Trophoblast cell (in vitro differentiated cells and primary cell): ENCODE measurements at regions not wholly inside any gene's neighbourhood (a gene's known extent, or its start where the extent isn't known, plus 50 kb on each side); places are given as distances from the start of the nearest gene placed in this dataset.
"Not testable (repeated sequence)": the region's sequence is repeated elsewhere in the genome, so short reads cannot be mapped to it uniquely, and the experiment has no call there.

Experiments used
- DNase-seq, 2 donors: peaks; one replicate each; pipeline ENCODE4 v3.0.0-alpha.2; 2016
- H2AFZ ChIP-seq: 2 replicates; pipeline ENCODE4 v1.6.1; 2013; ENCODE audit warnings: low read length, moderate library complexity, mild to moderate bottlenecking; ENCODE audit not compliant: insufficient read depth, poor library complexity
- H2AK5ac ChIP-seq: 2 replicates; pipeline ENCODE4 v1.6.1; 2013; ENCODE audit warnings: mild to moderate bottlenecking, low read length
- H2BK120ac ChIP-seq: 2 replicates; pipeline ENCODE4 v1.6.1; 2013; ENCODE audit warnings: low read length, mild to moderate bottlenecking, moderate library complexity; ENCODE audit not compliant: insufficient read depth, poor library complexity
- H2BK12ac ChIP-seq: 2 replicates; pipeline ENCODE4 v1.6.1; 2013; ENCODE audit warnings: mild to moderate bottlenecking, low read length, moderate library complexity
- H2BK5ac ChIP-seq: 2 replicates; pipeline ENCODE4 v1.6.1; 2013; ENCODE audit warnings: low read length, low read depth, moderate library complexity, mild to moderate bottlenecking; ENCODE audit not compliant: poor library complexity
- H3K14ac ChIP-seq: 2 replicates; pipeline ENCODE4 v1.6.1; 2013; ENCODE audit warnings: mild to moderate bottlenecking, low read length
- H3K18ac ChIP-seq: 2 replicates; pipeline ENCODE4 v1.6.1; 2013; ENCODE audit warnings: mild to moderate bottlenecking, low read length
- H3K23ac ChIP-seq: 2 replicates; pipeline ENCODE4 v1.6.1; 2013; ENCODE audit warnings: low read length
- H3K27ac ChIP-seq: 2 replicates; pipeline ENCODE4 v1.5.1; 2013; ENCODE audit warnings: low read depth, mild to moderate bottlenecking, inconsistent platforms, low read length, moderate library complexity
- H3K27me3 ChIP-seq: 2 replicates; pipeline ENCODE4 v1.6.1; 2013; ENCODE audit warnings: inconsistent platforms, mild to moderate bottlenecking, low read length, moderate library complexity; ENCODE audit not compliant: insufficient read depth
- H3K36me3 ChIP-seq, 2 experiments: 1 replicate in 1 of 2; 2 replicates in 1 of 2; pipeline ENCODE4 v1.6.1; 2013; ENCODE audit warnings: low read length in 2 of 2, mild to moderate bottlenecking in 2 of 2, moderate library complexity in 1 of 2; ENCODE audit not compliant: insufficient read depth in 2 of 2, control insufficient read depth in 1 of 2
- H3K4ac ChIP-seq: 2 replicates; pipeline ENCODE4 v1.6.1; 2013; ENCODE audit warnings: low read depth, mild to moderate bottlenecking, low read length, moderate library complexity
- H3K4me1 ChIP-seq, 2 experiments: 1 replicate in 1 of 2; 2 replicates in 1 of 2; pipeline ENCODE4 v1.6.1; 2013; ENCODE audit warnings: low read length in 2 of 2, mild to moderate bottlenecking in 2 of 2, moderate library complexity in 1 of 2; ENCODE audit not compliant: insufficient read depth in 2 of 2, control insufficient read depth in 1 of 2
- H3K4me2 ChIP-seq: 2 replicates; pipeline ENCODE4 v1.6.1; 2013; ENCODE audit warnings: inconsistent platforms, mild to moderate bottlenecking, low read length, moderate library complexity
- H3K4me3 ChIP-seq: 2 replicates; pipeline ENCODE4 v1.5.1; 2013; ENCODE audit warnings: mild to moderate bottlenecking, low read depth, low read length, inconsistent platforms
- H3K79me1 ChIP-seq: one replicate; pipeline ENCODE4 v1.6.1; 2013; ENCODE audit warnings: low read length
- H3K79me2 ChIP-seq: 2 replicates; pipeline ENCODE4 v1.6.1; 2013; ENCODE audit warnings: low read length, mild to moderate bottlenecking; ENCODE audit not compliant: control insufficient read depth, insufficient read depth, poor library complexity
- H3K9ac ChIP-seq: 2 replicates; pipeline ENCODE4 v1.6.1; 2013; ENCODE audit warnings: mild to moderate bottlenecking, low read length
- H3K9me3 ChIP-seq: 2 replicates; pipeline ENCODE4 v1.6.1; 2013; ENCODE audit warnings: low read depth, mild to moderate bottlenecking, control low read depth, inconsistent platforms, low read length; ENCODE audit not compliant: insufficient read depth
- H4K12ac ChIP-seq: 2 replicates; pipeline ENCODE4 v1.6.1; 2013; ENCODE audit warnings: low read depth, mild to moderate bottlenecking, low read length, moderate library complexity
- H4K8ac ChIP-seq: 2 replicates; pipeline ENCODE4 v1.6.1; 2013; ENCODE audit warnings: low read depth, mild to moderate bottlenecking, low read length, moderate library complexity
- H4K91ac ChIP-seq: one replicate; pipeline ENCODE4 v1.6.1; 2013; ENCODE audit warnings: low read depth, mild to moderate bottlenecking, low read length, moderate library complexity
- WGBS: extraction: QIAGEN DNeasy Blood & Tissue Kit; methylation state at CpG from one replicate; pipeline ENCODE4 v1.1.7; 2013; ENCODE audit warnings: missing lambda C conversion rate; ENCODE audit not compliant: insufficient read length, insufficient coverage; ENCODE audit errors: extremely low coverage; 5-methylcytosine and 5-hydroxymethylcytosine counted together

GRCh38 chr2:150796236-150796635 lies 308.8 kb upstream of the RND3 start:
- not testable (repeated sequence) for H2AFZ ChIP-seq, H3K9me3 ChIP-seq, H3K4me2 ChIP-seq, H3K23ac ChIP-seq, H3K14ac ChIP-seq, H3K4ac ChIP-seq, H4K91ac ChIP-seq, H3K4me3 ChIP-seq, H3K18ac ChIP-seq, H3K36me3 ChIP-seq, H4K12ac ChIP-seq, H3K27me3 ChIP-seq, H2BK5ac ChIP-seq, DNase-seq, H3K79me1 ChIP-seq, H2AK5ac ChIP-seq, H2BK12ac ChIP-seq, H3K79me2 ChIP-seq, H3K4me1 ChIP-seq, H3K27ac ChIP-seq, H4K8ac ChIP-seq, H2BK120ac ChIP-seq, H3K9ac ChIP-seq
- WGBS: no CpG with 5 or more reads among the region's 3 CpGs

- H3K9me3 ChIP-seq: peaks cover 9% of the 10 kb centered on the region
- no peak overlapping the region for H3K4me3 ChIP-seq
- H3K18ac ChIP-seq: no peak overlapping the region
- no peak overlapping the region for H3K4me2 ChIP-seq
- no peak overlapping the region for H3K27ac ChIP-seq
- no peak overlapping the region for H3K4ac ChIP-seq
- H4K91ac ChIP-seq: no peak overlapping the region
- no peak overlapping the region for H3K14ac ChIP-seq
- no peaks in the 10 kb centered on the region for H3K27me3 ChIP-seq
- no CpG with 5 or more reads among the region's 3 CpGs for WGBS
- DNase-seq: no peak
- no peaks in the 10 kb centered on the region for H3K4me1 ChIP-seq
- no peaks in the 10 kb centered on the region for H3K79me1 ChIP-seq
- no peak overlapping the region for H2AK5ac ChIP-seq
- no peak overlapping the region for H2AFZ ChIP-seq
- no peak overlapping the region for H3K23ac ChIP-seq
- no peak overlapping the region for H2BK12ac ChIP-seq
- no peaks in the 10 kb centered on the region for H3K79me2 ChIP-seq
- no peak overlapping the region for H2BK120ac ChIP-seq
- no peak overlapping the region for H2BK5ac ChIP-seq
- H4K8ac ChIP-seq: no peak overlapping the region
- no peak overlapping the region for H3K9ac ChIP-seq
- H3K36me3 ChIP-seq: peaks cover 4% of the 10 kb centered on the region in 2 experiments
- H4K12ac ChIP-seq: no peak overlapping the region
Measured at GRCh38 chr2:150792780-150793300, 305.4 kb upstream of the RND3 start.

- H3K9me3 ChIP-seq: peaks cover 9% of the 10 kb centered on the region
- no peak overlapping the region for H3K18ac ChIP-seq
- no peak overlapping the region for H2AFZ ChIP-seq
- no peak overlapping the region for H2BK120ac ChIP-seq
- H4K8ac ChIP-seq: no peak overlapping the region
- H3K4me1 ChIP-seq: no peaks in the 10 kb centered on the region
- H3K9ac ChIP-seq: no peak overlapping the region
- no peaks in the 10 kb centered on the region for H3K79me1 ChIP-seq
- no peak overlapping the region for H3K4me2 ChIP-seq
- H2AK5ac ChIP-seq: no peak overlapping the region
- no peak overlapping the region for H2BK12ac ChIP-seq
- no peaks in the 10 kb centered on the region for H3K79me2 ChIP-seq
- no peak overlapping the region for H3K14ac ChIP-seq
- H4K91ac ChIP-seq: no peak overlapping the region
- no peak for DNase-seq
- H3K27ac ChIP-seq: no peak overlapping the region
- H2BK5ac ChIP-seq: no peak overlapping the region
- no peak overlapping the region for H3K4ac ChIP-seq
- H3K27me3 ChIP-seq: no peaks in the 10 kb centered on the region
- no peak overlapping the region for H3K23ac ChIP-seq
- no peak overlapping the region for H4K12ac ChIP-seq
- no peak overlapping the region for H3K4me3 ChIP-seq
- peaks cover 4% of the 10 kb centered on the region in 2 experiments for H3K36me3 ChIP-seq
Measured at GRCh38 chr2:150791567-150791966, 304.1 kb upstream of the RND3 start.

- Histone ChIP-seq H3K79me2 (no peaks in the 10 kb centered on the region), H3K9ac (no peak overlapping the region), H3K27me3 (no peaks in the 10 kb centered on the region), H3K23ac (no peak overlapping the region), H3K79me1 (peaks cover 2% of the 10 kb centered on the region), H2AFZ (no peak overlapping the region), H3K27ac (no peak overlapping the region), H2AK5ac (no peak overlapping the region), H4K12ac (no peak overlapping the region), H3K36me3 (peaks cover 4% of the 10 kb centered on the region in 2 experiments), H3K4me1 (peaks cover 0 to 2% of the 10 kb centered on the region in 2 experiments), H3K4me3 (no peak overlapping the region), H3K4me2 (no peak overlapping the region), H2BK12ac (no peak overlapping the region), H3K14ac (no peak overlapping the region), H3K9me3 (peaks cover 9% of the 10 kb centered on the region), H2BK5ac (no peak overlapping the region), H4K91ac (no peak overlapping the region), H4K8ac (no peak overlapping the region), H3K18ac (no peak overlapping the region), H3K4ac (no peak overlapping the region), H2BK120ac (no peak overlapping the region)
- WGBS: no CpG with 5 or more reads among the region's 2 CpGs
- DNase-seq: no peak
Measured at GRCh38 chr2:150789376-150789905, 302.0 kb upstream of the RND3 start.
